ENCODE measurements at regions not wholly inside any gene's neighbourhood (a gene's known extent, or its start where the extent isn't known, plus 50 kb on each side); places are given as distances from the start of the nearest gene placed in this dataset.

- TF ChIP-seq SIN3A (IDR thresholded peaks at IDR 0.05; ENCODE audit: borderline replicate concordance, insufficient read depth, low read length) = no peak
- no peak for TF ChIP-seq POLR2AphosphoS5 (IDR thresholded peaks at IDR 0.05; ENCODE audit: low read depth, low read length)
- no peak for TF ChIP-seq REST (IDR thresholded peaks at IDR 0.05; ENCODE audit: insufficient read depth in 1 of 2, low read depth in 2 of 2, low read length in 2 of 2)
- no peak for TF ChIP-seq FOXP2 (optimal IDR thresholded peaks at IDR 0.05; ENCODE audit: borderline replicate concordance, extremely low read depth, extremely low read length, insufficient read depth)
- TF ChIP-seq TAF1 (IDR thresholded peaks at IDR 0.05; ENCODE audit: borderline replicate concordance, insufficient read depth, low read length) = no peak
Observed at GRCh38 chr6:163731215-163732013, 316.9 kb downstream of the QKI start.

GRCh38 chr6:163730246-163731210 is 316.0 kb downstream of the QKI start:
- no peak for TF ChIP-seq POLR2AphosphoS5 (IDR thresholded peaks at IDR 0.05; ENCODE audit: low read depth, low read length)
- no peak for TF ChIP-seq REST (IDR thresholded peaks at IDR 0.05; ENCODE audit: insufficient read depth in 1 of 2, low read depth in 2 of 2, low read length in 2 of 2)
- no peak for TF ChIP-seq SIN3A (IDR thresholded peaks at IDR 0.05; ENCODE audit: borderline replicate concordance, insufficient read depth, low read length)
- TF ChIP-seq FOXP2 (optimal IDR thresholded peaks at IDR 0.05; ENCODE audit: borderline replicate concordance, extremely low read depth, extremely low read length, insufficient read depth) = no peak
- no peak for TF ChIP-seq TAF1 (IDR thresholded peaks at IDR 0.05; ENCODE audit: borderline replicate concordance, insufficient read depth, low read length)

GRCh38 chr6:163729127-163729872 is 314.8 kb downstream of the QKI start:
- TF ChIP-seq REST (IDR thresholded peaks at IDR 0.05; ENCODE audit: insufficient read depth in 1 of 2, low read depth in 2 of 2, low read length in 2 of 2) (no peak), FOXP2 (optimal IDR thresholded peaks at IDR 0.05; ENCODE audit: borderline replicate concordance, extremely low read depth, extremely low read length, insufficient read depth) (no peak), SIN3A (IDR thresholded peaks at IDR 0.05; ENCODE audit: borderline replicate concordance, insufficient read depth, low read length) (no peak), TAF1 (IDR thresholded peaks at IDR 0.05; ENCODE audit: borderline replicate concordance, insufficient read depth, low read length) (no peak), POLR2AphosphoS5 (IDR thresholded peaks at IDR 0.05; ENCODE audit: low read depth, low read length) (no peak)

GRCh38 chr6:163728442-163729126 is 314.1 kb downstream of the QKI start:
- TF ChIP-seq TAF1 (IDR thresholded peaks at IDR 0.05; ENCODE audit: borderline replicate concordance, insufficient read depth, low read length) = no peak
- TF ChIP-seq SIN3A (IDR thresholded peaks at IDR 0.05; ENCODE audit: borderline replicate concordance, insufficient read depth, low read length) = no peak
- no peak for TF ChIP-seq FOXP2 (optimal IDR thresholded peaks at IDR 0.05; ENCODE audit: borderline replicate concordance, extremely low read depth, extremely low read length, insufficient read depth)
- TF ChIP-seq POLR2AphosphoS5 (IDR thresholded peaks at IDR 0.05; ENCODE audit: low read depth, low read length) = no peak
- TF ChIP-seq REST (IDR thresholded peaks at IDR 0.05; ENCODE audit: insufficient read depth in 1 of 2, low read depth in 2 of 2, low read length in 2 of 2) = no peak
